Activated naive CD4-positive, alpha-beta T cell treated with anti-CD3 and anti-CD28 coated beads, Interleukin-2, amount 50 U/mL, for 72 hours (primary cell): ENCODE measurements at regions not wholly inside any gene's neighbourhood (a gene's known extent, or its start where the extent isn't known, plus 50 kb on each side); places are given as distances from the start of the nearest gene placed in this dataset.
"Not testable (repeated sequence)": the region's sequence is repeated elsewhere in the genome, so short reads cannot be mapped to it uniquely, and the experiment has no call there.

Experiments used
- ATAC-seq, 2 donors: fragments of 150-1000 bp; cut with Tn5 transposase; 2 replicates each; pipeline ENCODE4 v1.10.0; 2021; ENCODE audit warnings: mild to moderate bottlenecking in 2 of 2, moderate library complexity in 2 of 2
- DNase-seq, 2 donors: peaks; one replicate each; pipeline ENCODE4 v3.0.0; 2021 to 2022; ENCODE audit warnings: low spot score in 2 of 2
- H3K27ac Mint-ChIP-seq, 2 donors: one replicate each; pipeline ENCODE4 v1.8.0; 2022; ENCODE audit warnings: mild to moderate bottlenecking in 2 of 2, mixed read lengths in 2 of 2
- H3K36me3 Mint-ChIP-seq, 2 donors: one replicate each; pipeline ENCODE4 v1.8.0; 2022; ENCODE audit warnings: mixed read lengths in 2 of 2
- H3K9me3 Mint-ChIP-seq, 2 donors: one replicate each; pipeline ENCODE4 v1.8.0; 2022; ENCODE audit warnings: mixed read lengths in 2 of 2

DNA sequence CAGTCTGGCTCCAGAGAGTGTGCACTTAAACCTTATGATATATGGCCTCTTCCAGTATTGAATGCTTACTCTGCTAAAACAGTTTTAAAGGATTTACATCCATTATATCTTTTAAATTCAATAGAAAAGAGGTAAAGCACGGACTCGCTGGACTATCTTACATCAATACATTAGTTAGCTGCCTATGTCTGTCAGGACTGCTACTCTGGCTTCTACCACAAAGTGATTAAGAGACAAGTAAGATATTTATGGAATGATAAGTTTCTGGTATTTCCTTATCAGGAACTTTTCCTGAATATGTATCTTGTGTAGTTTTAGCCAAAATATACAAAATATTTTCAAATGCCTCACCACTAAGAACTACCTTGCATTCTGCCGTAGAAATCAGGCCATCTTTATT is 295.1 kb downstream of the ISL1 start:
- ATAC-seq (no peak), DNase-seq (no peak)
- Mint-ChIP-seq H3K27ac (no peak overlapping the region), H3K9me3 (peaks cover 15 to 32% of the 10 kb centered on the region in 2 donors), H3K36me3 (no peaks in the 10 kb centered on the region)

DNA sequence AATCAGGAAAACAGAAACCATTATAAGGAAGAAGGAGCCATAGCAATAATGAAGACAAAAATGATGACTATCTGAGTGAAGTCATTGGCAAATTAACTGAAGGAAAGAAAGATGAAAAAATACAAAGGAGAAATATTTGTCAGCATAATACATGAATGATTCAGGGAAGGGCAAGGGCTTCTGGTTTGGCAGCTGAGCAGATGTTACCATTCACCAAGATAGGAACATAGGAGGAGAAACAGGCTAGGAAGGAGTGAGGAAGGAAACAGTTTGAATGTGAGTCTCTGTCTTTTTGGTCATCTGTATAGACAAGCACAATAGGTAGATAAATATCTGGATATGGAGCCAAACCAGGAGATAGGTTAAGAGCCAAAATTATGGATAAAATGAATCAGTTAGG is 296.0 kb downstream of the ISL1 start:
- Mint-ChIP-seq H3K36me3 (no peaks in the 10 kb centered on the region), H3K27ac (no peak overlapping the region), H3K9me3 (peaks cover 15 to 26% of the 10 kb centered on the region in 2 donors)
- ATAC-seq (no peak), DNase-seq (no peak)

DNA sequence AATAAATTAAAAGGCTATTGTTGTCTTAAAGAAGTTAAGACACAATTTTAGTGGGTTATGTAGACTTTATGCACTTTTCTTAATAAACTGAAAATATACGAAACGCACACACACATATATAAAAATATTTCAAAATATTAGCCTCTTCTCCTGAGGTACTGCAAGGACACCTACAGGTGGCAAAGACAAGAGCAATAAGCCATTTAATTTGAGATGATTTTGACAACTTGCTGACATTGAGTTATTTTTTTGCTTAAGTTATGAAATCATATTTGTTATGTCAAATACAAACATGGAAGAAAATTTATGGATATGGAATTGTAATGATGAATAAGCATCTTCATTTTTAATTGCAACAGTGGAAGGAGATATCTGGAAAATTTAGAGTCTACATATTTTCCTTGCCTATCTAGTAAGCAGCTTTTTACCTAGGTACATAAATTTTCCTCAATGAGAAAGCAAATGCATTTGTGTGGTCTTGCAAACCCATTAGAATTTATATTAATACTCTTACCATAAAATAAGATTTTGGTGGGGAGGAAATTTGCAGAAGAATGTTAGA is 301.6 kb downstream of the ISL1 start:
- ATAC-seq: no peak
- Mint-ChIP-seq H3K27ac (no peak overlapping the region), H3K36me3 (no peaks in the 10 kb centered on the region), H3K9me3 (peaks cover 12 to 24% of the 10 kb centered on the region in 2 donors)
- no peak for DNase-seq

DNA sequence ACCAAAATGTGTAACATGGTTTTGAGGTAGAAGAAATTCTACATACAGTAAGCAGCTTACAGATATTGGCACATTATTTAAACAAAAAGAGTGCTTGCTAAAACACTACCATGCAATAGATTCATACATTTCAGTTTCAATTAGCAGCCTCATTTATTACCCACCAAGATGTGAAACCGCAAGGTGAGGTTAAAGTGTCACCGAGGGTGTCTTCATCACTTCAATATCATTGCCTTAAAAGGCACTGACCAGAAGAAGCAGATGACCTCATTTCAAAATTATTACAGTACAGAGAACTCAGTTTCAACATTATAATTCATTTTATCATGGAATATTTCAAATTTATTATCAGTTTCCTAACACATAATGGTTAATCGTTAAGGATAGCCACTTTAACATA is 302.2 kb downstream of the ISL1 start:
- DNase-seq (no peak), ATAC-seq (no peak)
- H3K36me3 Mint-ChIP-seq: no peaks in the 10 kb centered on the region
- peaks cover 12 to 21% of the 10 kb centered on the region in 2 donors for H3K9me3 Mint-ChIP-seq
- no peak overlapping the region for H3K27ac Mint-ChIP-seq

DNA sequence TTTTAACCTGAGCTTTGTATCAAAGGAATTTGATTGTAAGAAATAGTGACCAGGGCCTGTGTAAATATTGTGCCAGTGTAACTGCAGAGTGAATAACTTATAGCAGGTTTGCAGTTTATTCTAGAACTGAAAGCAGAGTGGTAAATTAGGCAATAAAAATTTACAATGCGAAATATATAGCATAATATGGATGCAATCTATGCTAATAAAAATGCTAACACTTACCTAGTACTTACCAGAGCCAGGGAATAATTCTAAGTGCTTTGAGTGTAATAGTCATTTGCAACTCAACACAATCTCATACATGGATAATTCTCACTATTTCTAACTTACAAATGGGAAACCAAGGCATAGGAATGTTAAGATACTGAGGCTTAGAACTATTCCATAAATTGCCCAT is 303.4 kb downstream of the ISL1 start:
- no peak for ATAC-seq
- no peak for DNase-seq
- H3K9me3 Mint-ChIP-seq: peaks cover 12 to 19% of the 10 kb centered on the region in 2 donors
- H3K36me3 Mint-ChIP-seq: no peaks in the 10 kb centered on the region
- no peak overlapping the region for H3K27ac Mint-ChIP-seq

DNA sequence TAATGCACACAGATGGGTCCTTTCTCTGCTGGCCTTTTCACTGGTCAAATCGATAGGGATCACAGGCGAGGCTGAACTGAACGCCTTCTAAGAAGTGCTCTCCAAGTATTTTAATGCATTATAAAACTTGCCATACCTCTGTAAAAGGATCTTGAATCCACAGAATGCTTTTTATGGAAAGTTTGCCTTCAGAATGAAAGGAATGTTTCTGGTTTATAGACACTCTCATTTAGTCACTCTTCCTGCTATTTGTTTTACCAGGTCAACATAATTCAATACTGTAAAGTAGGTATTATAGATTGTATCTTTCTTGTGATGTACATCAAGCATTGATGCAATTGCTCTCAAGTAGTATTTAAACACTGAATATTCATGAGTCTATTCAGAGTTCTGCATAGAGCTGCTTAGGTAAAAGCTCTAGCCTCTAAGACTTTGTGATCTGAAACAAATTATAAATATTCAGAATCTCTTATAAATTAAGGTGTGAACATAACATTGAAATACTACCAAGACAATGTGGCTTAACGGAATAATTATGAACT is 308.4 kb downstream of the ISL1 start:
- Mint-ChIP-seq H3K36me3 (peaks cover 0 to 4% of the 10 kb centered on the region in 2 donors), H3K9me3 (peaks cover 21 to 30% of the 10 kb centered on the region in 2 donors), H3K27ac (no peak overlapping the region)
- no peak for DNase-seq
- no peak for ATAC-seq

DNA sequence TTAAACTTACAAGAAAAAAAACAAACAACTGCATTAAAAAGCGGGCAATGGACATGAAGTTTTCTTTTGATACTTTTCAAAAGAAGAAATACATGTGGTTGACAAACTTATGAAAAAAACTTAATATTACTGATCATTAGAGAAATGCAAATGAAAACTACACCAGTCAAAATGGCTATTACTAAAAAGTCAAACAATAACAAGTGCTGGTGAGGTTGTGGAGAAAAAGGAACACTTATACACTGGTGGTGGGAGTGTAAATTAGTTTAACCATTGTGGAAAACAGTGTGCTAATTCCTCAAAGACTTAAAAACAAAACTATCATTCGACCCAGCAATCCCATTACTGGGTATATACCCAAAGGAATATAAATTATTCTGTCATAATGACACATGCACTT is 311.6 kb downstream of the ISL1 start:
- Mint-ChIP-seq H3K36me3 (peaks cover 0 to 4% of the 10 kb centered on the region in 2 donors), H3K9me3 (peaks cover 30 to 35% of the 10 kb centered on the region in 2 donors), H3K27ac (no peak overlapping the region)
- ATAC-seq (no peak), DNase-seq (no peak)

DNA sequence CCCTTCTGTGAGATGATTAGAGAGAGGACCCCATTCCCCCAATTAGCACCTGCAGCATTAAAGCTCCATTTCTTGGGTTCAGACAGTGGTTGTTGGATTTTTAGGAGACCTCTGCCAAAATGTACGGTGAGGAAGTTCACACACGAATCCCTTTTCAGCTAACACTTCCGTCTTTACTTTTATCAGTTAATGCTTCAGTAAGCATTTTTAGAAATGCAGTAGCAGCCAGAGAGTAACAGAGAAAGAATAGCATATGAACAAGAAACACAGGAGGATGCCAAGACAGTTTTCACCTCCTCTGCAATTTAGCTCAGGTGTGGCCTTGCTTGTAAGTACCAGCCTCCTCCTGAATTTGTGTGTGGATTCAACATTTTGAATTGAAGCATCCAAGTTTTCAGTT is 312.9 kb downstream of the ISL1 start:
- Mint-ChIP-seq H3K27ac (no peak overlapping the region), H3K36me3 (peaks cover 4 to 10% of the 10 kb centered on the region in 2 donors), H3K9me3 (peaks cover 31 to 36% of the 10 kb centered on the region in 2 donors)
- DNase-seq: no peak
- no peak for ATAC-seq

DNA sequence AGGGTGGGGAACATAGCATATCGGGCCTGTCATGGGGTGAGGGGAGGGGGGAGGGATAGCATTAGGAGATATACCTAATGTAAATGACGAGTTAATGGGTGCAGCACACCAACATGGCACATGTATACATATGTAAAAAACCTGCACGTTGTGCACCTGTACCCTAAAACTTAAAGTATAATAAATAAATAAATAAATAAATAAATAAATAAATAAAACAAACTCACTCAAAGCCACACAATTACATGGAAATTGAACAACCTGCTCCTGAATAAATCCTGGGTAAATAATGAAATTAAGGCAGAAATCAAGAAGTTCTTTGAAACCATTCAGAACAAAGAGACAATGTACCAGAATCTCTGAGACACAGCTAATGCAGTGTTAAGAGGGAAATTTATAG is 318.8 kb downstream of the ISL1 start:
- DNase-seq, H3K27ac Mint-ChIP-seq, ATAC-seq: not testable (repeated sequence)
- Mint-ChIP-seq H3K9me3 (peaks cover 13 to 27% of the 10 kb centered on the region in 2 donors), H3K36me3 (peaks cover 0 to 11% of the 10 kb centered on the region in 2 donors)

DNA sequence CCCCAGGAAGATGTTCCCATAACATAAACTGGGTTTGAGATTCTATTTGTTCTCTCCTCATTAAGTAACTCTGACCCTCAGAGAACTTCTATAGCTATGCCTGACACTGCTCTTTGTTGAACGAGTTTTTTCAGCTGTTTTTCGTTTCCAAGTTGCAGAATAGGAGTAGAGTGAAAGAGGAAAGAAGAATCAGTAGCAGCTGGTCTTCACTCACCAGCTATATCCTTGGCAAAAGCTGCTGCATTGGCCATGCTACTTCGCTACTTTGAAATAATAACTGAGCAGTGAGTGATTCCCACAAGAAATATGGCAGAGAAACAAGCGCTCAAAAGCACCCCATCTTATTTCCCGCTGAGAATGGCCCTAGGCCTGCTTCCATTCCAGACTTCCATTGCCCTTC is 329.0 kb downstream of the ISL1 start:
- ATAC-seq (no peak), DNase-seq (no peak)
- Mint-ChIP-seq H3K9me3 (peaks cover 13 to 33% of the 10 kb centered on the region in 2 donors), H3K27ac (no peak overlapping the region), H3K36me3 (peaks cover 0 to 4% of the 10 kb centered on the region in 2 donors)

DNA sequence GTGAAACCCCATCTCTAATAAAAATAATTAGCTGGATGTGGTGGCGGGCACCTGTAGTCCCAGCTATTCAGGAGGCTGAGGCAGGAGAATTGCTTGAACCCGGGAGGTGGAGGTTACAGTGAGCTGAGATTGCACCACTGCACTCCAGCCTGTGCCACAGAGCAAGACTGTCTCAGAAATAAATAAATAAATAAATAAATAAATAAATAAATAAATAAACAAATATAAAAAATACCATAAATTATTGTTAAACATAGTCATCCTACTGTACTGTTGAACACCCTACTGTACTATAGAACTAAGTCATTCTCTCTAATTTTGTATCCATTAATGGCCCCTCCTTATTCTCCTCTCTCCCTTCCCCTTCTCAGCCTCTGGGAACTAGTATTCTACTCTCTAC is 332.2 kb downstream of the ISL1 start:
- peaks cover 15 to 28% of the 10 kb centered on the region in 2 donors for H3K9me3 Mint-ChIP-seq
- H3K27ac Mint-ChIP-seq, ATAC-seq, DNase-seq, H3K36me3 Mint-ChIP-seq: not testable (repeated sequence)

DNA sequence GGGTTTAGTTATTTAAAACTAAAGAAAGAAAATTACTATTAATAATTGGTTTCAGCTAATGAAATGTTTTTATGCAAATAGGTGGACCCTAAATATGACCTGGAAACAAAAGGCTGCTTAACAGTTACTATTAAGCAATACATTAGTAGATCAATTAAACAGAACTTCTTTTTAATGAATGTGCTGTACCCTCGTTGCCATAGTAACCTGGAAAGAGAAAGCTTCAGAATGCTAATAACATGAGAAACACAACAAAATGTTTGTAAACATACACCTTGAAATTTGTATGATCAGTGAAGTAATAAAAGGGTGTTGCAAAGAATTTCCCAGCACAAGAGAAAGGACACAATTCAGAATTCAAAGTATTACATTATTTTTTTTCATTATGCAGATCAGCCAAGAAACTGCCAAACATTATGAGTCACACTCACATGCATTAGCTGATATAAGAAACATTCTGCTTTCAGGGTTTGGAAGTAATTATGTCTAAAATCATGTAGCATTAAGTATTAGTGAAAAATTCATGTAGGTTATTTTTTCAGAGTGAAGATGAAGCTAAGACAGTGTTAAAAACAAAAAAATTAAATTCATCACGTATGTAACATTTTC is 348.3 kb downstream of the ISL1 start:
- H3K36me3 Mint-ChIP-seq: no peaks in the 10 kb centered on the region
- no peak overlapping the region for H3K27ac Mint-ChIP-seq
- H3K9me3 Mint-ChIP-seq: peaks cover 8 to 24% of the 10 kb centered on the region in 2 donors
- DNase-seq (no peak), ATAC-seq (no peak)

DNA sequence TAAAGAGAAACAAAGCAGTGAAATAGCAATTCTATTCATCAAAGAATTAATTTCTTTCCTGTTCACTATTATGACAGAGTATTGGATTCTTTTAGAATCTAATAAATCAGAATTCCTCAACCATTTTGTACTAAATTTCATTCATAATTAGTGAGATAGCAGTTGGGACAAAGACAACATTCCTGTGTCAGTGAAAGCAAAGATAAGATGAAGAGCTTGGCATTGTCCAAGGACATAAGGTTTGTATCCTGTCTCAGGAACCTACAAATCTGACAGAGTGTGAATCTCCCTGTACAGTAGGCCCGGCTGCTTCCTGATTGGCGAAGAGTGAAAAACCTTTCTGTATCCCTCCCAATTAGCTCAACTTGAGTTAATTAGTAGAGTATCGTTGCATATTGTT is 349.1 kb downstream of the ISL1 start:
- Mint-ChIP-seq H3K27ac (no peak overlapping the region), H3K36me3 (no peaks in the 10 kb centered on the region), H3K9me3 (peaks cover 8 to 19% of the 10 kb centered on the region in 2 donors)
- DNase-seq (no peak), ATAC-seq (no peak)

DNA sequence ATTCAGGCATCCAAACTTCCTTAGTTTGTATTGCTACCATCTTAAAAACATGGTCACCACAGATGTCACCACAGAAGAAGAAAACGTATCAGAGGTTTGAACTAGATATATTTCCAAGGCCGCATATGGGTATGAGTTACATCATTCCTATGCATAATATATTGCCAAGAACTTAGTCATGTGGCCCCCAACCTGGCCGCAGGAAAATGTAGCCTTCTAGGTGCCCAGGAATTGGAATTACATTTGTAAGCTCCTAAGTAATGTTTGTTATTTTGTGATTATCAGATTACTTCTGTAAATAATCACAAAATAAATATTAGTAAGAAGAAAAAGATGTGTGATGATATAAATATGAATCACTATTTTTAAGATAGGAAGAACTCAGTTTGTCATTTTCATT is 351.4 kb downstream of the ISL1 start:
- Mint-ChIP-seq H3K36me3 (no peaks in the 10 kb centered on the region), H3K27ac (no peak overlapping the region), H3K9me3 (peaks cover 8 to 15% of the 10 kb centered on the region in 2 donors)
- no peak for ATAC-seq
- no peak for DNase-seq

DNA sequence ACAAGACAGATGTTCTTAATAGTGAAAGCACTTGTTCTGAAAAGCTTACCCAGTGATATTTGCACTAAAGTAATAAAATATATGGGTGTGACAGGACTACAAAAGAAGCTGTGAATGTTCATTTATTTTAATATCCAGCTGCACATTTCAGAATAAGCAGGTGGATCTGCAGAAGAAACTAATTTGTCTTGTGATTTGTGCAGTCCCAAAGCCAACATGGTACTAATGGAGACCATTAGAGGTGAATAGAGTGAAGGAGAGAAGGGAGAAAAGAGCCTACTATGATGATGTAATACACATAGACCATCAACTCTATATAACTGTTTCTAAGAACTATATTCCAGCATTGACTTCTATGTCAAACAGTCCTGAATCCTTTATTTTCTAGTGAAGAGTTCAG is 362.8 kb downstream of the ISL1 start:
- Mint-ChIP-seq H3K9me3 (peaks cover 11 to 20% of the 10 kb centered on the region in 2 donors), H3K27ac (no peak overlapping the region), H3K36me3 (no peaks in the 10 kb centered on the region)
- no peak for ATAC-seq
- DNase-seq: no peak

DNA sequence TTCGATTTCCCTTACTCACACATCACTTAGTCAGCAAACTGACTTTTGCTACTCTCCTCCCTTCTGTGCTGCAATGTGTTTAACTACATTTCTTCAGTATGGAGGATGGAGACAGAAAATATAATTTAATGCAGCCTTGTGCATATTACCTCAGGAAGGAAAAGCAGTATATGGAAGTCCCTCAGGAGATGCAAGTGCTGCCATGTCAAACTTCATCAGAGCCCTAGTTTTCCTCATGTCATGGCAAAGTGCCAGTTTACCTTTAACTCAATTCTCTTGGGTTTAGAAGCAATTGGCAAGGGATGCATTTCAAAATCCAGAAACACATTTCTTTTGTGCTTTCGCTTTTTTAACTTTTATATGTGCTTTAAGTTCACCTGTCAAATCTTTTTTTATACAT is 365.4 kb downstream of the ISL1 start:
- ATAC-seq (no peak), DNase-seq (no peak)
- no peak overlapping the region for H3K27ac Mint-ChIP-seq
- no peaks in the 10 kb centered on the region for H3K36me3 Mint-ChIP-seq
- peaks cover 11 to 13% of the 10 kb centered on the region in 2 donors for H3K9me3 Mint-ChIP-seq
